22Rv1 (cell line): ENCODE measurements at regions not wholly inside any gene's neighbourhood (a gene's known extent, or its start where the extent isn't known, plus 50 kb on each side); places are given as distances from the start of the nearest gene placed in this dataset.

Experiments
- ZFX ChIP-seq: fragments of 450-650 bp; IDR thresholded peaks from 2 replicates; pipeline ENCODE4 v1.6.1; 2017; ENCODE audit warnings: antibody characterized with exemption, borderline replicate concordance
- TF ChIP-seq, protein P1 (sequence below): fragments of 450-650 bp; IDR thresholded peaks from 2 replicates; pipeline ENCODE4 v1.5.1; 2017; ENCODE audit warnings: mild to moderate bottlenecking

DNA sequence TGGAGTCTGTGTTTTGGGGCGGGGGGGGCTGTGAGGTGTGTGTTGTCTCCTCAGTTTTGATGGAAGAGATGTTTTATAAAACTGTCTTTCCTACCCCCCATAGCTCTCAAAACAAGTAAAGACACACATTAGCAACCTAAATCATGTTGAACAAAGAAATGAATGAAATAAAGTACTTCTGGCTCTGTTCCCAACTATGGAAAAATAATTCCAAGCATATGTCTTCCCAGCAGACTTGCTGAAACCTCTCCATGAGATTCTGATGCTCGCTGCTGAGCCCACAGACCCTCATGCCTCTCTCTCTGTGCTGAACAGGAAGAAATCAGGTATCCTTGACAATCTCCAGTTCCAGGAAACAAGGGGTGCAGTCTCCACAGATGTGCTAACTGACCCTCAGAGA, 226.7 kb upstream of the KLHL29 start:
- TF ChIP-seq, protein P1, sequence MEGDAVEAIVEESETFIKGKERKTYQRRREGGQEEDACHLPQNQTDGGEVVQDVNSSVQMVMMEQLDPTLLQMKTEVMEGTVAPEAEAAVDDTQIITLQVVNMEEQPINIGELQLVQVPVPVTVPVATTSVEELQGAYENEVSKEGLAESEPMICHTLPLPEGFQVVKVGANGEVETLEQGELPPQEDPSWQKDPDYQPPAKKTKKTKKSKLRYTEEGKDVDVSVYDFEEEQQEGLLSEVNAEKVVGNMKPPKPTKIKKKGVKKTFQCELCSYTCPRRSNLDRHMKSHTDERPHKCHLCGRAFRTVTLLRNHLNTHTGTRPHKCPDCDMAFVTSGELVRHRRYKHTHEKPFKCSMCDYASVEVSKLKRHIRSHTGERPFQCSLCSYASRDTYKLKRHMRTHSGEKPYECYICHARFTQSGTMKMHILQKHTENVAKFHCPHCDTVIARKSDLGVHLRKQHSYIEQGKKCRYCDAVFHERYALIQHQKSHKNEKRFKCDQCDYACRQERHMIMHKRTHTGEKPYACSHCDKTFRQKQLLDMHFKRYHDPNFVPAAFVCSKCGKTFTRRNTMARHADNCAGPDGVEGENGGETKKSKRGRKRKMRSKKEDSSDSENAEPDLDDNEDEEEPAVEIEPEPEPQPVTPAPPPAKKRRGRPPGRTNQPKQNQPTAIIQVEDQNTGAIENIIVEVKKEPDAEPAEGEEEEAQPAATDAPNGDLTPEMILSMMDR = no peak
- no peak for TF ChIP-seq ZFX
